SIG-M5 treated with dmso at 0.1 percent for 504 hours (cell line): ENCODE measurements at regions not wholly inside any gene's neighbourhood (a gene's known extent, or its start where the extent isn't known, plus 50 kb on each side); places are given as distances from the start of the nearest gene placed in this dataset.
"Not testable (repeated sequence)": the region's sequence is repeated elsewhere in the genome, so short reads cannot be mapped to it uniquely, and the experiment has no call there.

Source experiments
- DNase-seq: peaks from one replicate; lab custom pipeline; 2025; ENCODE audit not compliant: unreplicated experiment; lab: John Stamatoyannopoulos, UW

- not testable (repeated sequence) for DNase-seq
Observed at GRCh38 chrX:42157923-42158322, 234.6 kb upstream of the CASK start.

DNA sequence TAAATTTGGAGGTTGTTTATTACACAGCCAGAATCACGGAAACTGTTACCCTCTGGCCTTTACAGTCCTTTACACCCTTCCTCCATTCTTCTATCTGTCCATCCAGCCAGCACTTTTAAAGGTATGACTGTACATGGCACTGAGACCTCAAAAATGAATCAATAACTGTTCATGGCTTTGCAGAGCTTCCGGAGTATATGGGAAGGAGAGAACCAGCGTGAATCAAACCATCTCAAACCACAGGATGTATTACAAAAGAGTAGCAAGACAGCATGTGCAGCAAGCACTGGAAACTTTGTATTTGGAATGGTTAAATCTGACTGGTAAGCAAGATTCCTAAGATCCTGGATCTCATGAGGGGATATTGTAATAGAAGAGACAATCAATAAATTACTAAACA is 228.5 kb upstream of the CASK start:
- DNase-seq: no peak

DNA sequence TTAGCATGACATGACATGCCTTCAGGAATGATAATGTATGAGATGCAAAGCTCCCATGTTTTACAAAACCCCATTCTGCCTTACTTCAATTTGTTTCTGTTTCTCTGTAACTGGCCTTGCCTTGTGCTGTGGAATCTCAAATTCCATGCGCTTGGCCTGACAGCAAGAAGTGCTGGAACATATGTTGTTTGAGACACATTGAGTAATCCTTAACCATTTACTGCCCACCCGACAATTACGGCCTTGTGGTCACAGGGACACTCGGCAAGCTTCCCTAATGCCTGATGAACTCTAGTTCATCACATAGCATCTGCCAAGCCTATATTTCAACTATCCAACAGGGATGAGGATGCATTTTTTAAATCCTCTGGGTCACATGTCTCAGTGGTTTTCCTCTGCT is 226.4 kb upstream of the CASK start:
- no peak for DNase-seq

DNA sequence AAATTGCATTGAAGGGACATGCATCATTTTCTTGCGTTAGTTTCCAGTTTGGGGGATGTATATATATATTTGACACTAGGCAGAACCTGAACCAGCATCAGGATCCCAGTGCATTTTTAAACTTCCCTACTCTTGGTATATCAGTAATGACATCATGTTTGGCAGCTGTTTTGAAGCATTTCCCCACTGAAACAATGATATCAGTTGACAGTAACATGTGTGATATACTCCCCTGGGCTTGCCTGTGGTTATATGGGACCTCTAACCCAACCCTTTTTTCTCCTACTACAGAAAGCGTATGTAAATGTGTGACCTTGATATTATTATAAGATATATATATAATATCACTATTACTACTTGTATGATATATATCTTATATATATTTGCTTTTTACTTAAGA is 225.9 kb upstream of the CASK start:
- no peak for DNase-seq

GRCh38 chrX:42143866-42144592 is 220.7 kb upstream of the CASK start:
- DNase-seq: no peak

- DNase-seq: no peak
Observed at GRCh38 chrX:42140320-42140719, 217.0 kb upstream of the CASK start.

- DNase-seq: no peak
Observed at GRCh38 chrX:42135583-42136228, 212.4 kb upstream of the CASK start.

DNA sequence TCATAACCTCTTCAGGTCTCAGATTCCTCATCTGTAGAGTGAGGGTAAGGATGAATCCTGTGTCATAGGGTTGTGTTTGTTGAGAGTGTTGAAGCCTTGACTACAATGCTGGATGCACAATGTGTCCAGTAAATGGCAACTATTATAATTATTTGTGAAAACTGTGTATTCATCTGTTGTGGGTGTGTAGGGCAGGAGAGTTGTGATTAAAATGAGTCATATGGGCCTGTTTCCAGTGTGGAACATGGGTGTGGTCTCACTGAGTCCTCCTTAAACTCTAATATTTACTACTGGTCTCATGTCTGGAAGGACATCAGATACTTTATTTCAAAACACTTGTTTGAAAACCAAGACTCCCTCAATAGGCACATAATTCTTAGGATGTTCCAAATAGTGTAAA is 208.5 kb upstream of the CASK start:
- no peak for DNase-seq

DNA sequence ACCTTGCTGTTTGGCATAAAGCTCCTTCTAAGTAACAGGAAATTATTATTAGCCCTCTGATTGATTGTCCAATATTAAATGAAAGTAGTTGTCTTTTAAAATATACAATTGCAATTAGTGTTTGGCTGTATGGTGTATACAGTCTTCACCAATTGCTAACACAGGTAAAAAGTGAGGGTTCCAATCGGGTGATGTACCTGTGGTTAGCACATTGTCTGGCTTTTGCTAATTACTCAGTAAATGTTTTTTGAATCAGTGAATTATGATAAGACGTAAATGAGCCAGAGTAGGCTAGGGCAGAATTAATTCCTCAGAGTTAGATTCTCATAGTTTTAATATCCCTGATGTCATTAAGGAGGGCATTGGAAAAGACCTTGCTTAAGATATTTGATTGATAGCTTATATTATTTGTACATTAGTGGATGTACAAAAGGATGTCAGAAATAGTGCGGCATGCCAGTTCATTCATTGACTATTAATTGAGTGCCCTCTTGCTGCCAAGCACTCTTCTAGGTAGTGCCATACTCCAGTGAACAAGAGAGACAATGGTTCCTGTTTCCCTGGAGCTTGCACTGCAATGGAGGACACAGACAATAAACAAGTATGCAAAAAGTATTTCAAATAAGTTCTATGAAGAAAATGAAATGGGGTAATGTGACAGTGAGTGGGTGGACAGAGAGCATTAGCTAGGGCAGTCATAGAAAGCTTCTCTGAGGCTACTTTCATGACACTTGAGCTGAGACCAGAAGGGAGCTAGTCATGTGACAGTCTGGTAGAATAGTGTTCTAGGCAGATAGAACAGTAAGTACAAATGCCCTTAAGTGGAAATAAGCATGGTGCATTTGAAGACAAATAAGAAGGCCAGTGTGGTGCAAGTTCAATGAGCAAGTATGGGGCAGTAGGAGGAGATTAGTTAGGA is 205.9 kb upstream of the CASK start:
- DNase-seq: no peak

GRCh38 chrX:42128587-42128986 is 205.2 kb upstream of the CASK start:
- DNase-seq: no peak

- no peak for DNase-seq
Observed at GRCh38 chrX:42128020-42128419, 204.7 kb upstream of the CASK start.

DNA sequence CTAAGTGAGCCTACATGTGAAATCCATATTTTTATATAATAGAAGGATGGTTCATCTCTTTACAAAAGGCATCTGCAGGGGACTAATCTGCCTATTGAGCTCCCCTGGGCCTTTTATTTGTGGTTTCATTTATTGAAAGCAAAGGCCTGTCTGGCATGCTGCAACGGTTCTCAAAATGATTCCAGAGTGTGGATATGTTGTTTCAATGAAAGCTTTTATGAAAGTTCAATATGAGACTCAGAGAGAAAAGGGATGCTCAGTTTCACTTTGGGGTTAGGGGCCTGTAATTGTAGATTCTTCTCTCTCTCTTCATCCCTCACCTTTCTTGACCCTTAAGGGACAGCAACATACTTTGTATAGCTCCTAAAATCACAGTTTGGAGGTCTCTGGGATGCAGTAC is 204.2 kb upstream of the CASK start:
- no peak for DNase-seq

GRCh38 chrX:42123369-42123768 is 200.0 kb upstream of the CASK start:
- DNase-seq: no peak

GRCh38 chrX:42119076-42119475 is 195.7 kb upstream of the CASK start:
- peak; percentile 1 for DNase-seq

DNA sequence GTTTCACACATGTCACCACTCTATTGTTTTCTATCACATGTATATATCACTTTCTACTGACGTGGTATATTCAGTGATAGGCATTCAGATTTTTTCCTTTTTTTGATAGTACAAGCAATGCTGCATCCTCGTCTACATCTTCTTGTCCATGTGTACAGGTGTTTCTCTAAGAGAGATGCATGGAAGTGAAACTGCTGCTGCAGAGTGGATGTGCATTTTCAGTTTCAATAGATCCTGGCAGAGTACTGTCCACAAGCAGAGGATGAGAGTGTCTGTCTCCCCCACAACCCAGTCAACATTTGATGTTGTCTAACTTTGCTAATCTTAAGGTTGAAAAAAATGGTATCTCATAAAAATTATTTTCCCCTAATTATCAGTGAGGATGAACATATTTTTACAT is 194.0 kb upstream of the CASK start:
- no peak for DNase-seq

DNA sequence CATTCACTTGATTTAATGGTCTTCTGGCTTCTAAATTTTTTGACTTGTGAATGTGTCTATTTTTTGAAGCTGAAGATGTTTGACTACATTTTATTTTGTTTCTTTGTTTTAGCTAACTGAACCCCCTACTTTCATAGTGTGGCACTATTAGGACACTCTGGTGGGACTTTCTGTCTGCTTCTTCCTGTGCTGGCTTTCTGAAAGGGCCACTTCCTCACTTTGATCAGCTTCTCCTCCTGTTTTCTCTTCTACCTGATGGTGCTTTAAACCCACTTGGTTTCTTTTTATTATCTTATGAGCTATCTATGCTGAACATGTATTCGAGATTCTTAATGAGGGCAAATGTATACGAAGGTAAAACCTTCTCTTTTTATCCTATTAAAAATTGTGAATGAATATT is 186.1 kb upstream of the CASK start:
- no peak for DNase-seq

GRCh38 chrX:42107495-42108488 is 184.4 kb upstream of the CASK start:
- no peak for DNase-seq

GRCh38 chrX:42106556-42106955 is 183.2 kb upstream of the CASK start:
- no peak for DNase-seq

DNA sequence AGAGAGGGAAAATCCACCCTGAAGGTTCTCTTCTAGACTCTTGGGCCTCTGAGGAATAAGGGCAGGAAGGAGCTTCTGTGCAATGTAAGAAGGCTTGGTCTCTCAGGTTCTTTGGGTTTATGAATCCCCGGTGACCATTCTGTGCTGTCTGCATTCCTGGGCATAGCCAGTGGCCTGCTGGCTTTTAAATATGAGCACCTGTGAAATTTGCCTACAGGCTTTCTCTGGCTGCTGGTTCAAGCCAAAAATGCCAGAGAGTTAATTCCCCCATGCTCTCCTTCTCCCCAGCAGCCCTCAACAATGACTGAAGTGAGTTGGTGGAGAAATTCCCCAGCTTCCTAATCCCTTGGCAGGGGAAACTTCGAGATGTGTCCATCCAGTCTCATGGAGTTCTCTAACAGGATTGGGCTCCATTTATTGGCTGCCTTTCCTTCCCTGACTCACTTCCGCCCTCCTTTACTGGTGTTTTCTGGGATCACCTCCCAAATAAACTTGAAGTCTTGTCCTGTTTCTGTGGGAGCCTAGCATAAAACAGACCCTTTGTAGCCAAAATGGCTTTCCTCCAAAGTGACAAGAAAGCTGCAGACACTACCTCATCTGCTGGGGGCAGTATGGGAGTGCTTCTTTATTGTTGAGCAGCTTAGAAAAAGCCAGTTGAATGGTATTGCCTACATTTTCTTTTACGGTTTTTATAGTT is 179.4 kb upstream of the CASK start:
- no peak for DNase-seq

DNA sequence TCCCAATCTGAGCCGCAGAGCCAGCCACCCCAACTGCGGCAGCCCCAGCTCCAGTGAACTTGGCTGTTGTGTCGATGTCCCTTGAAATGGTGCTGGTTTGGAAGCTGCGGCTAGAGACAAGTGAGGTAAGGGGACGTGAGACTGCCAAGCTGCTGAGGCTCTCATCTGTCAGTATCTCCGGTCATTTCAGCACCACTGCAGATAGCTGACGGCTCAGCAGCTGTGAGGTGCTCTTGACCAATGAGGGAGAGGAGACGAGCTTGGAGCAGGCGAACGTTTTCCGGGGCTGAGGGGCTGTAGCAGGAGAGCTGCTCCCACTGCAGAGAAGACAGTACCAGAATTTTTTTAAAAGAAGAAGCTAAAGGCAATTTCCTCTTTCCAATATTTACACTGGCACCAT is 175.5 kb upstream of the CASK start:
- no peak for DNase-seq
